ENCODE measurements at regions not wholly inside any gene's neighbourhood (a gene's known extent, or its start where the extent isn't known, plus 50 kb on each side); places are given as distances from the start of the nearest gene placed in this dataset.
A peak's percentile ranks its signal among the peaks of the same experiment; 100 is the strongest.
"Not testable (repeated sequence)": the region's sequence is repeated elsewhere in the genome, so short reads cannot be mapped to it uniquely, and the experiment has no call there.

DNA sequence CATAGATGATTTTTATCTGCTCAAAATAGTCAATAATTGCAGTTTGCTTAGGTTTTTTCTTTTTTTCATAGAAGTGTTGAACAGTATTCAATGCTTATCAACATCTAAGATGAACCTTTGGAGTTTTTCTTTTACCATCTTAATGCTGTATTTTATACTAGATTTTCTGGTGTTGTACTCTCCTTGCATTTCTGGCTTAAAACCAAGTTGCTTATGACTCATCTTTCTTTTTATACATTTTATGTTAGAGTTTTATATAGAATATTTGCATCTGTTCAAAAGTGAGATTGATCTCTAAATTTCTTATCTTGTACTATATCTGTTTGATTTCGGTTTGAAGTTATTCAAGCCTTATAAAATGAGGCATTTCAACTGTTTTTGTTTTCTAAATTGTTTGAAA lies 232.5 kb downstream of the RFPL4B start:
- DNase-seq (ENCODE audit: low read depth), result no peak

DNA sequence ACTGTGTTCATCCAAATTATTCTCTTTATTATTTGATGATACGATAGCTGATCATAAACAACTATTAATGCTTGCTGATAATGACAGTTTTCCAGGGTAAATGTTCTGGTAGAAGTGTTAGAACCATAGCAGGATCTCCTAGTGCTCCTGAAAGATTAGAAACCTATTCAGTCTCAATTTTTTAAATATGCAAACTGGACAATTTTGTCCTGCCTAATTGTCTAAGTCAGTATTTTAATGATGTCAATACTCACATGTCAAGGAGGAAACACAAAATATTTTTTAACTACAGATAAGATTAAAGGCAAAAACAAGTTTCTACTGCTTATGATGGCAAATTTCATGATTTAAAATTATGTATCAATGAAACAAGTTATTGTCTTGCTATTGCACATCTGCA lies 233.9 kb downstream of the RFPL4B start:
- DNase-seq (ENCODE audit: low read depth), result no peak

DNA sequence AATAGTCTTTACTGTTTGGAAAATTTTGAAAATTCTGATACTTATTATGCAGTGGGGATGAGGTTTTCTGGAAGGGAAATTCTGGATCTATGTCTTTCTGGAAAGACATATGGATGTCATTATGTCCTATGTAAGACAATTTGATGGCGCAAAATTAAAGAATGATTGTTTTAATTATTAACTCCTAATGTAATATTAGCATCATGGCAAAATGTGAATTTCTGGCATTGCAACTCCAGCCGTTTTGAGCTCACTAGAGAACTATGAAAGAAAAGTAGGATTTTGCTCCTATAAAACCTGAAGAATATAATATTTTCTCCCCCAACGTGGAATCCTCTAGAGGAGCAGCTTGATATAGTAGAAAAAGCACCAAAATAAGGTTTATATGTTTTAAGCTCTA lies 243.2 kb downstream of the RFPL4B start:
- no peak for DNase-seq (ENCODE audit: low read depth)

DNA sequence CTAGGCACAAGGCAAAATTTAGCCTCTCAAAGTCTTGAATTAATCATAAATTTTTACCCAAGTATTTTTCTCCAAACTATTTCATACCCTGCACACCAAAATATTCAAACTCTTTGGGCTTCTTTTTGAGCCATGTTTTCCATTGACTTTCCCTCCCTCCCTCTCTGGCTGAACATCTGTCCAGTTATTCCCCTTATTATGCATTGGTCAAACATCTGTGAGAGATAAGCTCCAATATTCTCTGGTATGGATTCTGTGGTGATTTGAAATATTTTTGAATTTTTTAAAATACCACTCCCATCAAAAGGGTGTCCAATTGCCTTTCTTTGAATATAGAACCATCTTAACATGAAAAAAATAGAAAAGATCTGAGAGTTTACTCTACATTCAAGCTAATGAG lies 244.2 kb downstream of the RFPL4B start:
- no peak for DNase-seq (ENCODE audit: low read depth)

DNA sequence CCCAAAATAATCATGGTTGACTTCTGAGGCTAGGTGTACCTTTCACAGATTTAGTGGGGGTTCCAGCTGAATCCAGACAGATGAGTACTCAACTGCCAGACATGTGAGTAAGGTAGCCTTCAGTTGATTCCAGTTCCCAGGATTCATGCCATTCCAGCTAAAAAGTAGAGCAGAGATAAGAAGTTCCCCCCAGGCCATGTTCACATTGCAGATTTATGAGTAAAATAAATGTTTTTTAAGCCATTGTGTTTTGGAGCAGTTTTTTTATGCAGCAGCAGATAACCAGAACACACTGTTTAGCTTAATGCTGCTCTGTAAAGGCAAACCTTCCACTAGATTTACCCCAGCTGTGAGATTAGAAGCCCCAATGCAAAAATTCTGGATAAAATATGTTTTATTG lies 245.0 kb downstream of the RFPL4B start:
- DNase-seq (ENCODE audit: low read depth), result peak; percentile 9

DNA sequence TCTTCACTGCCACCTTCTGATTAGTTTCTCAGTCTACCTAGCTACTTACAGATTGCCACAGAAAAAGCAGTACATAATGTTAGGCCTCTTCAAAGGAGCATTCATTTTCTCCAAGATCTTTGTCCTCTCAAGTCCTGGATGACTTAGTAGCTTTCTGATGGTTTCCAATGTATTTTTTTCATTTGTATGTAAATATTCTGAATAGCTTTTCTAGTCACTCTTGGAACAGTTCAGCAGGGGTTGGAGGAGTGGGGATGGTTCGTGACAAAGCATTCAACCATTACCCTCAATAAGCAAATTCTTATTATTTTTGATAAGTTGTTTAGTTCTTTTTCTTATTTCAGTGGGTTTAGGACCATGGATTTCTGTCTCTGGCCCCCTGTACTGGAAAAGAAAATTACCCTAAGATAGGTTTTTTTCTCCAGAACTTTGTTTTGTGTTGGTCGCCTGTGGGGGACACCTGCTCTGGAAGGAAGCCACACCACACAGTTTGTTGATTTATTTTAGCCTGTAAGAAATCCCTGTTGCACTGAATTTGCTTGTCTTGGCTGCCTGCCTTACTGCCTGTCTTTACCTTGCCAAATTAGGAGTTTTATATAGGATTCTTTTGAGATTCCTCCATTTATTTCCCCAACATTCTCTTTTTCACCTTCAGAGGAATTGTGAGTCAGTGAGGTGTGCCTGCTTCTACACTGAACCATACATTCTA lies 247.9 kb downstream of the RFPL4B start:
- DNase-seq (ENCODE audit: low read depth), result no peak

DNA sequence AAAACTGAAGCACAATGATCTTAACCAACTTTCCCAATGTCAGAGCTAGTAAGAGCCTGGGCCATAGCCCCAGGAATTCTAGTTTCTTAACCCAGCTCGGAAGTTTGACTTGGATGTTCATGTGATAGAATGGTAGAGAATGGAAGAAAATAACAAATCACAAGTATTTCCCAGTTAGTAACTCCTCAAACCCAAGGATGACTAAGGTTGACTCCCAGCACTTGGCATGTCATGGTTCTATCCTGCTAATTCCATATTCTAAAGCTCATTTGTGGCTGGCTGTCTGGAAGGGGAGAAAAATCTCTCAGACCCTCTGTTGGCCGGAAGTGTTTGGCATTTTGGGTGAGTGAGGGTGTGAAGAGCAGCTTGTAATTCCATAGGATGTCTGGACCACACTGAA lies 248.7 kb downstream of the RFPL4B start:
- no peak for DNase-seq (ENCODE audit: low read depth)

DNA sequence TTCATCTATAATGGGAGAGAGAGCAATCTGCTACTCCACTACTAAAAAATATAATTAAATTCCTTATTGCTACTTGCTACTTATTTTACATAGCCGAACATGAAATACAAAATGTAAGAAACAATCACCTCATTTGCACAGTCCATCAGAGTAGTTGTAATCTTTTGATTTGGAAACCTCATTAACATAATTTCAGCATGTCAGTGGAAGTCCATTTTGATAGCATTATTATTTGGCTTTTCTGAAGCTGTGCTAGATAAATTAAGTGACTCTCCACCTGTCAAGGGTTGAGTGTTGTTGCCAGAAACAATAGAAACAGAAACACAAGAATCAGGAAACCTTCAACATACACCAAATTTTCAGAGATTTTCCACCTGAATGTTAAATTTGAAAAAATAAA lies 250.0 kb downstream of the RFPL4B start:
- no peak for DNase-seq (ENCODE audit: low read depth)

DNA sequence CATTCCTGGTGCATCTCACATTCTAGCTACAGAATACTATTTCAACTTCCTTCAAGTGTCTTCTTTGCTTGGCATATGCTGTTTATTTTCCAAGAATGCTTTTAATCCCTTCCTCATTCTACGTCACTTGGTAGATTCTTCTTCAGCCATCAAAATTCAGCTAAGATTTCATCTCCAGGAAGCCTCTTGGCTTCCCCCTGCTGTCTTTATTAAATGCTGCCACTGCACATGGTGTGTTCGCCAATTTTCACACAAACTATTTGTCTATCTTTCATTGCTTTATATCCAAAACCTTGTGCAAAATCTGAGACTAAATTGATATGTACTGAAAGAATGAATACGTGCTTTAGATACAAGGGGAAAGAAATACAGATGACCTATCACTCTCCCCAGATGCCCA lies 253.0 kb downstream of the RFPL4B start:
- DNase-seq (ENCODE audit: low read depth), result no peak

DNA sequence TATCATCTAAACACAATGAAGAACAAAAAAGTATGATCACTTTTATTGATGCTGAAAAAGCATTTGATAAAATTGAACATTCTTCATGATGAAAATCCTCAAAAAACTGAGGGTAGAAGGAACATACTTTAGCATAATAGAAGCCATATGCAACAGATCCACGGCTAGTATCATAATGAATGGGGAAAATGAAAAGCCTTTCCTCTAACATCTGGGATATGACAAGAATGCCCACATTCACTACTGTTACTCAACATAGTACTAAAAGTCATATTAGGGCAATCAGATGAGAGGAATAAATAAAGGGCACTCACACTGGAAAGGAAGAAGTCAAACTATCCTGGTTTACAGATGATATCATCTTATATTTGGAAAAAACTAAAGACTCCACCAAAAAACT lies 256.6 kb downstream of the RFPL4B start:
- DNase-seq (ENCODE audit: low read depth), result no peak

DNA sequence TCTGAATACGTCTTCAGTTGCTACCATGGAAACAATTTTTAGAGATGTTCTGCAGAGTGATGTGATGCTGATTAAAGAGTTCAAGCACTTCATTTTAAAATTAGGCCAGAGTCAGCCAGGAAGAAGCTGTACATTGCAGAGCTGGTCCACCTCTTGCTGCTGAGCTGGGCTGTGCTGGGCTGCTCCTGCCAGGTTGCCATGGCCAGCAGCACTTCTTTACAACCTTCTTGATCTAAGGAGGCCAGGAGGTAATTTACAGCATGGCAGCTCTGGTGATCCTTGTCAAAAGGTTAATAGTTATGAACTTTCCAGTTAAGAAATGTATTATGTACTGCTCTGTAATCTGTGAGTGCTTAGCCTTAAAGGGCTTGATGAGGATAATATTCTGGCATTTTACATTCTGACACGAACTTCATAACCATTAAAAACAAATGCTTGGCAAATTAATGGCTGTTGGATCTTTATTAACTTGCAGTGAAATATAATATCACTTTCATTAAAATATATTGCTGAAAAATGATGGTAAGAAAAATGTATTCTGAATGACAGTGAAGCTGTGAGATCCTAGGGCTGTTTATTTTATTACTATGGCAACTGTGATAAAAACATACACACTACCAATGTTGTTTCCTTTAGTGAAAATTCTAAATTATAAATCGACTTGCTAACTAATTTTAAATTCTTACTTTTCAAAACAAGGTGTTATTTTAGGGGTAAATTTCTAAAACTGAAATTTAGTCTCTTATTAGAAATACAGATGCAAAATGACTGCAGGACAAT lies 259.7 kb downstream of the RFPL4B start:
- DNase-seq (ENCODE audit: low read depth), result no peak

DNA sequence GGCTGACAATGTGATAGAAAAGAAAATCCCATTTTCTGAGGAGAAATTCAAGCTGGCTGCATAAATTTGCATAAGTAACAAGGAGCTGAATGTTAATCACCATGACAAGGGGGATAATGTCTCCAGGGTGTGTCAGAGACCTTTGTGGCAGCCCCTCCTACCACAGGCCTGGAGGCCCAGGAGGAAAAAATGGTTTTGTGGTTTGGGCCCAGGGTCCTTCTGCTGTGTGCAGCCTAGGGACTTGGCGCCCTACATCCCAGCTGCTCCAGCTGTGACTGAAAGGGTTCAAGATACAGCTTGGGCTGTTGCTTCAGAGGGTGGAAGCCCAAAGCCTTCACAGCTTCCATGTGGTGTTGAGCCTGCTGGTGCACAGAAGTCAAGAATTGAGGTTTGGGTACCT lies 261.8 kb downstream of the RFPL4B start:
- DNase-seq (ENCODE audit: low read depth), result not testable (repeated sequence)

DNA sequence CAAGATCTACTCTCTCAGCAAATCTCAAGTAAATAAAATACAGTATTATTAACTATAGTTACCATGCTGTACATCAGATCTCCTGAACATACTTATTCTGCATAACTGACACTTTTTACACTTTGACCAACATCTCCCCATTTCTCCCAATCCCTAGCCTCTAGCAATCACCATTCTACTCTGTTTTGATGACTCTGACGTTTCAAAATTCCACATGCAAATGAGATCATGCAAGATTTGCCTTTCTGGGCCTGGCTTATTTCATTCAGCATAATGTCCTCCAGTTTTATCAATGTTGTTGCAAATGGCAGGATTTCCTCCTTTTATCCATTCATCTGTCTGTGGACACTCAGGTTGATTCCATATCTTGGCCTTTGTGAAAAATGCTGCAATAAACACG lies 266.3 kb downstream of the RFPL4B start:
- DNase-seq (ENCODE audit: low read depth), result no peak

DNA sequence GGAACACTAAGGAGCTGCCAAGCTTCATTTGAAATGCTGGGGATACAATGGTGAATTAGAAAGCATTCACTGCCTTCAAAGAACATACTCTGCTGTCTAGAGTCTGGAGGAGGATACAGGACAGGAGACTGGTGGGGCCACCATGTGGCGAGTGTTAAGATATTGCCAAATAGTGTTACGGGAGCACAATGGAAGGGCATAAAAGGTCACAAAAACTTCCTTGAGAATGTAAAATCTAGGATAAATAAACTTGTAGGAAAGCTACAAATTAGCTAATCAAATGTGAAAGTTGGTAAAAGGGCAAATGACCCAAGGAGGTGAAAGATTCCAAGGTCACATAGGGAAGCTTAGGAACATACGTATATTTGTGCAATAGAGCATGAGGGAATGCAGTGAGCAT lies 271.7 kb downstream of the RFPL4B start:
- DNase-seq (ENCODE audit: low read depth), result peak; percentile 14

DNA sequence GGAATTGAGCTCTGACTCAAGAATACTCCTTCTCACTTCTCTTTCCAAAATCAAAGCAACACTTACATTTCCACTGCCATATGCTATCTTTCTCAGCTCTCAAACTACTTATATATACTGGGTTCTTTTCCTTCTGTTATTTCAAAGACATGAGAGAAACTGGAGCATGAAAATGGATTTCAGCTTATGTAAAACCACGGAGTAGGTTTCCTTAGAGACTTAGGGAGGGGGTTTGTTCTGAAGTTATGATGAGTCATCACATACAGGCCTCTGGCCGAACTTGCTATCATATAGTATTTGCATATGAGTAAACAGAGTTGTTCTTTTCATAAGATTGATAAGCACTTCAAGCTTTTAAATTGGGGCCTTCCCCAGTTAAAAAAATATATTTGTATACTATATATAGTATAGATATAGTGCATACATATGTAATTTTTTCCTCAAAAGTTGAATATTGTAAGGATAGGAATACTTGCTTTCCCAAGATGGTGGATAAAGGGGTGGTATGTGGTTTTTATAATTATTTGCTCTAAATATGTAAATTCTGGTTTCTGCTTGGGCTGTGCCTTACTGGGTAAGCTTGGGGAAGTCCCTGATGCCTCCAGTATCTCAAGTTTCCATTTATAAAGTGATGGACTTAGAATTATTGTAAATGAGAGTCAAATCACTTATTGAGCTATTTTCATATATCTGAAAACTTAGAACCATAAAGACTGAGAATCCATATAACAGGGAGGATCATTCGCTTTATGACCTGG lies 273.9 kb downstream of the RFPL4B start:
- peak; percentile 83 for DNase-seq (ENCODE audit: low read depth)

DNA sequence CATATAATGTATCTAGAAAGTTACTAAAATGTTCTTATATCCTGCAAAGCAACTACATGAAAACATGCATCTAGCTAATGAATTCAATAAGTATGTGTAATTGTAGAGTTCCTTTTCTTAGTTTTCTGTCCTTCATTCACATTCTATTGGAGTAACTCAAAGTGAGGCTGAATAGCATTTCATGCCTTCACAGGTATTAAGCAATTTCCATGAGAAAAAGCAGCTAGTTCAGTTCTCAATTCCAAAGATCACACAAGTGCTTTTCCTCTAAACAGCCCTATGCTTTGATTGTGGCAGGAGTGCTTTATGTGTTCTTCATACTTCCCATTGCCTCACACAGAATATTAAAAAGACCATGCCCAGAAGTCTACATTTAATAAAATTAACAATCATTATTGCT lies 274.9 kb downstream of the RFPL4B start:
- peak; percentile 64 for DNase-seq (ENCODE audit: low read depth)

DNA sequence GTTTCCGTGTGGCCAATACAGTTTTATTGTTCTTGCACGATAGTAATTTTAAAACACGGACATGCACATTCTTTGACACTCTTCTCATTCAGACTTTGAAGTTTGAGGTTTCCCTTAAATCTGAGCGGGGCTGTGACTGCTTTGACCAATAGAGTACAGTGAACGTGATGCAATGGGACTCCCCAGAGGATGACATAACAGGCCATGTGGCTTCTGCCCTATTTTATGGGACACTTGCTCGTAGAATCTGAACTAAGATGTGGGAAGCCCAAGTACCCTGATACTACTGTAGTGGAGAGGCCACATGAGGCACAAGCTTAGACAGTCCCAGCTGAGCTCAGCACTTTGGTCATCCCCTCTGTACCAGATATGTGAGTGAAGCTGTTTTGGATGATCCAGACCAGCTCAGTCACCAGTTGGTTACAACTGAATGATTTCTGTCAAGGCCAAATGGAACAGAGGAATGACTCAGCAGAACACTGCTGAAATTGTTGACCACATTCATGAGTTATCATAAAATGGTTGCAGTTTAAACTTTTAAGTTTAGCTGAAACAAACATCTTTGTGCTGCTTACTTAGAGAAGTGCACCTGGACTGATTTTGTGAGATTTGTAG lies 279.4 kb downstream of the RFPL4B start:
- DNase-seq (ENCODE audit: low read depth), result peak; percentile 86

DNA sequence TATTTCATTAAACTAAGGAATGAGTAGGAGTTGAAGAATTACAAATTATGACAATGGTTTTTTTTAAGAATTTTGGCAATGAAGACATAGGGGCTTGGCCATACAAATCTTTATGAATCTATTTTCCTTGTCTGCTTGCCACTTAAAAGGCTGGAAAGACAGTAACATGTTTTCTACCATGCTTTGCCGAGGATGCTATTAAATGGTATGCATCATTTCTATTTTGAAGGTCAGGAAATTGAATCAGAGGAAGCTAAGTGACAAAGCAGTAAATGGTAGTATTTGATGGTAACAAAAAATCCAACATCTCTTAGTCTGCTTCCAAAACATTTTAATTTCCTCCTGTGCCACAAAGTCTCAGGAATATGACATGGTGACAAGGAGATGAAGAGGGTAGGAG lies 287.2 kb downstream of the RFPL4B start:
- DNase-seq (ENCODE audit: low read depth), result no peak

DNA sequence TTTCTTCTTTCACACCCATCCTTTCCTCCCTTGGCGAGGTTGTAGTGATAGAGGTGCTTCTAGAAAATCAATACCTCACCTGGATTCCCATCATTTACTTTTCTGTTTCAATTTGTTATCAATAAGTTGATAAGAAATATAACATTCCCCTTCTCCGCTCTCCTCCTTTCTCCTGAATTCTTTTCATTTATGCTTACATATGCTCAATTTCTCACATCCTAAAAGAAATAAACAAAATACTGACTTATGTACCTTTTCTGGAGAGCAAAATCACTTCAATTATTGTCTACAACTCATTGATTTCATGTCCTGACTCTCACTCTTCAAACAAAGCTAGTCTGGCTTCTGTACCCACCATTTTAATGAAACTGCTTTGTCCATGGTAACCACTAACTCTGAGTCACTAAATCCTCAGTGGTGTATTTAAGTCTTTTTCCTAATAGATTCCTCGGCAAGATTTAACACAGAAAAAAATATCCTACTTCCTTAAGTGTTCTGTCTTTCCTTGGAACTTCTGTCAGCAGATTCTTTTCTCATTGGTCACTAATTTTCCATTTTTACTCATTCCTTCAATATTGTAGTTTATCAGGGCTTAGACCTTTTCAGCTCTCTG lies 289.6 kb downstream of the RFPL4B start:
- DNase-seq (ENCODE audit: low read depth), result peak; percentile 70

DNA sequence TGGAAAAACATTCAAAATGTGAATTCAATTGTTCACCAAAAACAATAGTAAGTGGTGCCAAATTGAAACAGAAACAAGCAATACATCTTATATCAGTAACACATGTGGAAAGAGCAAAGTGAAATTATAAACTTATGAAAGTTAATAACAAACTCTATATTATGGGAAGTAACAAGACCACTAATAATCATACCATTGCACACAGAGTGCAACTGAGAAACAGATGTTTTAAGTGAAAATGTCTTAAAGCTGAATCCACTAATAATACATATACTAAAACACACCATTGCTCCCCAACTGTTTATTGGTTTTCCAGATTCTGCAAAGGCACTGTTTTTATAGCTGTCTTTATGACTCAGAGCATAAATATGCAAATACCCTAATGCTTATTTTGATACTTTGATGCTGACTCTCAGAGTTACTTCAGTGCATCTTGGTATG lies 292.3 kb downstream of the RFPL4B start:
- no peak for DNase-seq (ENCODE audit: low read depth)

DNA sequence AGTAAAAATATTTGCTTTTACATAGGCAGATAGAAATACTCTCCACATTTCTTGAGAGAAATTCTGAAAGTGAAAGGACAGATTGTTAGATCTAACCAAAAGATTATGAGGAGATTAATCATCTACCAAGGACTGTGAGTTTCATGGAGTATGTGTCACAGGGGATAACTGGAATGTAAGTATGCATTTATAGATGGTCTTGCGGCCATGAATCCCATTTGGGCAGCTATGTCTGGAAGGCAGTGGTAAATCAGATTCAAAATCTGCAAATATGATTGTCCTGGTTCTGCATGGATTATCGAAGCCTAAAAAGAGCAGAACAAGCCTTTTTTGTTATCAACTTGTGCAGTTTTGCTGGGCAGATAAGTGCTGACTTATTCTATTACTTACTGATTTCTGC lies 293.8 kb downstream of the RFPL4B start:
- peak; percentile 79 for DNase-seq (ENCODE audit: low read depth)

DNA sequence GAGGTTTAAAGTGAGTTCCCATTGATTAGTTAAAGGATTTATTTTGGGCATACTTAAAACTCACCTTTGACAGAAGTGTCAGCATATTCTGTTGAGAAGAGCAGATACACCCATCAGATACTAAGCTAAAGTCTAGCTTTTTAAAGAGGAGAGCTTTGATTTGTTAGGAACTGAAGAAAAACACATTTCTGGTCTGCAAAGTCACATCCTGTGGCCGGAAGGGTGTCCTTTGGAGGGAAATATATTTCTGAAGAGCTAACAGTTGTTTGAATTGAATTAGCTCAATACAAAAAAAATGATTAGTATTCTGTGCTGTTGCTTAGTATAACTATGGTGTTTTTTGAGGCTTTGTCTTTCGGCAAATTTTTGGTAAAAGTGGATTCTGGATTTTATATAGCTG lies 302.7 kb downstream of the RFPL4B start:
- DNase-seq (ENCODE audit: low read depth), result no peak
